GM12891 (cell line): ENCODE measurements at regions not wholly inside any gene's neighbourhood (a gene's known extent, or its start where the extent isn't known, plus 50 kb on each side); places are given as distances from the start of the nearest gene placed in this dataset.

Experiments used
- POLR2A ChIP-seq: IDR thresholded peaks from 2 replicates; pipeline ENCODE4 v1.6.1; 2011; ENCODE audit warnings: low read depth, low read length, control low read depth
- POLR2AphosphoS5 ChIP-seq: IDR thresholded peaks from 2 replicates; pipeline ENCODE4 v1.6.1; 2011; ENCODE audit warnings: low read depth, low read length, control low read depth
- TAF1 ChIP-seq: IDR thresholded peaks from 2 replicates; pipeline ENCODE4 v1.6.1; 2011; ENCODE audit warnings: low read depth, low read length, control low read depth

GRCh38 chrY:19365321-19365720 is 379.2 kb downstream of the KDM5D start:
- no peak for TF ChIP-seq TAF1
- TF ChIP-seq POLR2AphosphoS5: no peak
- no peak for TF ChIP-seq POLR2A
